ENCODE measurements at regions not wholly inside any gene's neighbourhood (a gene's known extent, or its start where the extent isn't known, plus 50 kb on each side); places are given as distances from the start of the nearest gene placed in this dataset.

- H3K27ac Mint-ChIP-seq: no peak overlapping the region
- ChIA-PET CTCF (no interaction called here), POLR2A (no interaction called here)
- DNase-seq: no peak
- H3K4me3 Mint-ChIP-seq: no peak overlapping the region
- no peaks in the 10 kb centered on the region for H3K36me3 Mint-ChIP-seq (ENCODE audit: low read depth)
- no peaks in the 10 kb centered on the region for H3K4me1 Mint-ChIP-seq
- no peak for TF ChIP-seq CTCF (IDR thresholded peaks at IDR 0.05)
- no peaks in the 10 kb centered on the region for H3K27me3 Mint-ChIP-seq
- ATAC-seq (ENCODE audit: low read depth): no peak
- intact Hi-C loops (cut with micrococcal nuclease): no loop called here
- H3K9me3 Mint-ChIP-seq: peaks cover 2% of the 10 kb centered on the region
These were observed 399.4 kb upstream of the NUDT12 start for GRCh38 chr5:103962023-103962422.

GRCh38 chr5:103953601-103954382, 391.2 kb upstream of the NUDT12 start:
- no peak for ATAC-seq (ENCODE audit: low read depth)
- Mint-ChIP-seq H3K36me3 (ENCODE audit: low read depth) (no peaks in the 10 kb centered on the region), H3K27ac (no peak overlapping the region), H3K27me3 (no peaks in the 10 kb centered on the region), H3K4me3 (no peak overlapping the region), H3K4me1 (no peaks in the 10 kb centered on the region), H3K9me3 (peaks cover 2% of the 10 kb centered on the region)
- ChIA-PET POLR2A (no interaction called here), CTCF (no interaction called here)
- DNase-seq: no peak
- TF ChIP-seq CTCF (IDR thresholded peaks at IDR 0.05): no peak
- intact Hi-C loops (cut with micrococcal nuclease): no loop called here

GRCh38 chr5:103951776-103952175, 389.2 kb upstream of the NUDT12 start:
- ChIA-PET POLR2A (no interaction called here), CTCF (no interaction called here)
- TF ChIP-seq CTCF (IDR thresholded peaks at IDR 0.05): no peak
- ATAC-seq (ENCODE audit: low read depth) (no peak), DNase-seq (no peak)
- H3K27me3 Mint-ChIP-seq: no peaks in the 10 kb centered on the region
- intact Hi-C loops (cut with micrococcal nuclease): no loop called here
- H3K36me3 Mint-ChIP-seq (ENCODE audit: low read depth): no peaks in the 10 kb centered on the region
- no peaks in the 10 kb centered on the region for H3K4me1 Mint-ChIP-seq
- H3K9me3 Mint-ChIP-seq: peaks cover 2% of the 10 kb centered on the region
- no peak overlapping the region for H3K27ac Mint-ChIP-seq
- no peak overlapping the region for H3K4me3 Mint-ChIP-seq

- Mint-ChIP-seq H3K4me3 (no peak overlapping the region), H3K4me1 (no peaks in the 10 kb centered on the region), H3K27ac (no peak overlapping the region), H3K9me3 (no peaks in the 10 kb centered on the region), H3K36me3 (ENCODE audit: low read depth) (no peaks in the 10 kb centered on the region), H3K27me3 (no peaks in the 10 kb centered on the region)
- intact Hi-C loops (cut with micrococcal nuclease): no loop called here
- CTCF ChIA-PET: no interaction called here
- ATAC-seq (ENCODE audit: low read depth) (no peak), DNase-seq (no peak)
- TF ChIP-seq CTCF (IDR thresholded peaks at IDR 0.05): no peak
- POLR2A ChIA-PET: no interaction called here
These were observed 380.6 kb upstream of the NUDT12 start for GRCh38 chr5:103943230-103943629.

GRCh38 chr5:103942587-103943186, 380.1 kb upstream of the NUDT12 start:
- Mint-ChIP-seq H3K36me3 (ENCODE audit: low read depth) (no peaks in the 10 kb centered on the region), H3K4me1 (no peaks in the 10 kb centered on the region), H3K27me3 (no peaks in the 10 kb centered on the region), H3K9me3 (no peaks in the 10 kb centered on the region), H3K27ac (no peak overlapping the region), H3K4me3 (no peak overlapping the region)
- ATAC-seq (ENCODE audit: low read depth) (no peak), DNase-seq (no peak)
- intact Hi-C loops (cut with micrococcal nuclease): no loop called here
- CTCF ChIA-PET: no interaction called here
- TF ChIP-seq CTCF (IDR thresholded peaks at IDR 0.05): no peak
- POLR2A ChIA-PET: no interaction called here

All from activated B cell treated with CpG ODN at 0.5 μM for 24 hours (primary cell).